SH-SY5Y (cell line): ENCODE measurements at regions not wholly inside any gene's neighbourhood (a gene's known extent, or its start where the extent isn't known, plus 50 kb on each side); places are given as distances from the start of the nearest gene placed in this dataset.

Source experiments
- GATA2 ChIP-seq: IDR thresholded peaks from 2 replicates; pipeline ENCODE4 v1.6.1; 2011; ENCODE audit warnings: mild to moderate bottlenecking, low read depth, low read length
- GATA3 ChIP-seq: IDR thresholded peaks from 2 replicates; pipeline ENCODE4 v1.6.1; 2011; ENCODE audit warnings: low read depth, mild to moderate bottlenecking, low read length, moderate library complexity

GRCh38 chr11:8329336-8329735 is 65.7 kb upstream of the LMO1 start:
- TF ChIP-seq GATA2, result no peak
- no peak for TF ChIP-seq GATA3

GRCh38 chr11:8328848-8329330 is 65.2 kb upstream of the LMO1 start:
- TF ChIP-seq GATA3 (no peak), GATA2 (no peak)

- no peak for TF ChIP-seq GATA2
- TF ChIP-seq GATA3, result no peak
These were observed 64.6 kb upstream of the LMO1 start for GRCh38 chr11:8328231-8328794.

- no peak for TF ChIP-seq GATA3
- TF ChIP-seq GATA2, result no peak
These were observed 64.1 kb upstream of the LMO1 start for GRCh38 chr11:8327761-8328192.

- no peak for TF ChIP-seq GATA2
- no peak for TF ChIP-seq GATA3
These were observed 62.7 kb upstream of the LMO1 start for GRCh38 chr11:8326337-8326736.

GRCh38 chr11:8325591-8326304 is 62.1 kb upstream of the LMO1 start:
- TF ChIP-seq GATA2 (no peak), GATA3 (no peak)

- TF ChIP-seq GATA3 (no peak), GATA2 (no peak)
These were observed 59.7 kb upstream of the LMO1 start for GRCh38 chr11:8323161-8323935.

- TF ChIP-seq GATA3 (no peak), GATA2 (no peak)
These were observed 58.2 kb upstream of the LMO1 start for GRCh38 chr11:8321876-8322275.

- TF ChIP-seq GATA2 (no peak), GATA3 (no peak)
These were observed 56.4 kb upstream of the LMO1 start for GRCh38 chr11:8320076-8320475.

- TF ChIP-seq GATA3, result no peak
- no peak for TF ChIP-seq GATA2
These were observed 54.9 kb upstream of the LMO1 start for GRCh38 chr11:8318536-8318935.

GRCh38 chr11:8317159-8317558 is 53.5 kb upstream of the LMO1 start:
- TF ChIP-seq GATA2 (no peak), GATA3 (no peak)

- TF ChIP-seq GATA3 (no peak), GATA2 (no peak)
These were observed 52.3 kb upstream of the LMO1 start for GRCh38 chr11:8315954-8316353.

- no peak for TF ChIP-seq GATA2
- TF ChIP-seq GATA3, result no peak
These were observed 51.8 kb upstream of the LMO1 start for GRCh38 chr11:8315463-8315862.

GRCh38 chr11:8314916-8315315 is 51.2 kb upstream of the LMO1 start:
- TF ChIP-seq GATA2 (no peak), GATA3 (no peak)
